Embryonic facial prominence (tissue), 1 donor: ENCODE measurements at regions not wholly inside any gene's neighbourhood (a gene's known extent, or its start where the extent isn't known, plus 50 kb on each side); places are given as distances from the start of the nearest gene placed in this dataset.

ENCODE experiments used
- DNase-seq: peaks from one replicate; pipeline ENCODE4 v3.0.0-alpha.2; 2016; ENCODE audit errors: extremely low spot score

DNA sequence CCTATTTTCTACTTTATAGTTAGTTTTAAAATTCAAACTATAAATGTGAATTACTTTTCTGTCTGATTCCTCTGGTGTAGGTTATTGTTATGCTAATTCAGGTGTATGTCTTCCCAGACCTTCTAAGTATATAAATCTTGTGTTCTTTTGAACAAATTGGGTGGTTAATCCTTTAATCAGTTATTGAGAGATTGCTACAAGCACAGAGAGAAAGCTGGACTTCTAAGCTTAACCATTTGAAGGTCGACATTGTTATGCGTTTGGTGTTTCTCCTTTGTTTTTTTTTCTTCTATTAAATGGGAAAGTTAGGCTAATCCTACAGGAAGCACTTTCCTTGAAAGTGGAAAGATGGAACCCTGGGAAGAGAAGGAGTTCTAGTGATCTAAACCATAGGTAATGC is 592.6 kb downstream of the SLC4A3 start:
- no peak for DNase-seq

DNA sequence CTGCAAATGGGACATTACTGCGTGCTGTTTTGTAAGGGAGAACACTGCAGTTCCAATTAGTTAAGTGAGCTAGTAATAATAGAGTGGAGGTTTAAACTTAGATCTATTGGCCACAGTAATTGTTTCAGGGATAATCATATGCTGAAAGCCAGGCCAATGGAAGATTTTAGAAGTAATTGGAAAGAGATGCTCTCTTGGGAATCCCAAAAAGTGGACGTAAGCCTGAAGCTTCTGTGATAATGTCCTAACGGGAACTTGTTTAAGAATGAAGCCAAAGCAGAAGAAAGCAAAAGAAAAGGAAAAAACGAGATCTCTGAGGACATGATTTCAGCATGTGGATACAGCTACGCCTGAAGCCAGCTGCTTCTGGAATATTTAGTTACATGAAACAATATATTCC is 594.6 kb downstream of the SLC4A3 start:
- DNase-seq = no peak

DNA sequence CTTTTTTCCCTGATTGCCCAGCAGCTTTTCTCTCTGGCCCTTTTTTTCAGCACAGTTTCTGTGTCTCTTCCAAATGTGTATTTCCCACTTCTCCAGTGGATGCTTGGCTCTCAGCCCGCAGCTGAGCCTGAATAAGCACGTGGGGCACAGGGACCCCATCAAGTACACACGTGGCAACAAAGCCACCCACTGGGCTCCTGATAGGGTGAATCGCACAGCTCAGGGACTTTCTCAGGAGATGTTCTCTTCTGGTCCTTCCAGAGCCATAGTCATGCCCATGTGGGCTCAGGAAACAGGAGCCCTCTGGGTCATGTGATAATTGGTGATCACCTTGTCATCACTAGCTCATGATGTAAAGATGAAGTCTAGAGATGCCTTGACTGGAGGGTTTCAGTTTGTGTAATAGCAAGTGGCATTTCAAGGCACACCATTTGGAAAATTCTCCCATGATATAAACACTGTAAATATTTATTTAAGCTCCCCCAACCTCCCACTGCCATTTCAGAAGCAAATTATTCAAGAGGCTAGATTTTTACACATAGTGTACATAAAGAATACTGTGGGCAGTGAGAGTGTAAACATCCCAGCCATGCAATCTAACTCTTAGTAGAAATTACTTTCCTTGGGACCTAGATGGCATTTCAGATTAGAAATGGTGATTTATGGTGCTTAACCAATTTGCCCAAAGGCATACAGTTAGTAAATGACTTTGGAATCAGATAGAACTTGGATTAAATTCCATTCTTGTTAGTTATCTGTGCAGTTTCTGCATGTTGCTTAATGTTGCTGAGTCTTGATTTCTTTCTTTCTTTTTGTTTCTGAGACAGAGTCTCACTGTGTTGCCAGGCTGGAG is 597.5 kb downstream of the SLC4A3 start:
- no peak for DNase-seq

DNA sequence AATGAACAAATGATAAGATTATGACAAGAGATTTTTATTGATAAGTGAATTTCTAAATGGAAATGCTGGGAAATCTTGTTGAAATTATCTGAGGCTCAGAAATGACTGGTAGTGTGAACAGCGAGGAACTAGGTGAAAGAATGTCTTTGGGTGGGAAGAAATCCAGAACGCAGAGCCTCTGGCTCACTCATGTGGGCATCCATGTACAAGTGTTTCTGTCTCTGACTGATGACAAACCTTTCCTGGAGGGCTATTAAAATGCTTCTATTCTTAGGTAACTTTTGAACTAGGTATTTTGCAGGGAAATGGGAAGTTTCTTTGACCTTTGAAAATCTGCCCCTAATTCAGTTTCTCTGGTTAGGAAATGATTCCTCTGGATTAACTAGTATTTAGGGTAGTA is 598.6 kb downstream of the SLC4A3 start:
- DNase-seq = no peak

DNA sequence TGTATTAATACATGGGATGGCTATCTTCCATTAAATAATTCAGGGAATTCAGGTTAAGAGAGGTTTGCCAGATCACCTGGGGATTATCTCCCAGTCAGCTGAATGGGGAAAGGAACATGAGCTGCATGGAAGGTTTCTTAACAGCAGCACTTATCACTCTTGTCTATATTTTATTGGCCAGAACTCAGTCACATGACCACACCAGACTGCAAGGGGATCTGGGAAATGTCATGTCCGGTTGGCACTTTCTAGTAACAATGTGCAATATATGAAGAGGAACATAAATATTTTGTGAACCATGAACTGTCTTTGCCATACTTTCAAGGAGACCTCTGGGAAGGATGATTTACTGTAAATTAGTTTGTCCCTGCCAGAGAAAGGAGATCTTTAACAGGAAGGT is 599.1 kb downstream of the SLC4A3 start:
- DNase-seq = no peak

DNA sequence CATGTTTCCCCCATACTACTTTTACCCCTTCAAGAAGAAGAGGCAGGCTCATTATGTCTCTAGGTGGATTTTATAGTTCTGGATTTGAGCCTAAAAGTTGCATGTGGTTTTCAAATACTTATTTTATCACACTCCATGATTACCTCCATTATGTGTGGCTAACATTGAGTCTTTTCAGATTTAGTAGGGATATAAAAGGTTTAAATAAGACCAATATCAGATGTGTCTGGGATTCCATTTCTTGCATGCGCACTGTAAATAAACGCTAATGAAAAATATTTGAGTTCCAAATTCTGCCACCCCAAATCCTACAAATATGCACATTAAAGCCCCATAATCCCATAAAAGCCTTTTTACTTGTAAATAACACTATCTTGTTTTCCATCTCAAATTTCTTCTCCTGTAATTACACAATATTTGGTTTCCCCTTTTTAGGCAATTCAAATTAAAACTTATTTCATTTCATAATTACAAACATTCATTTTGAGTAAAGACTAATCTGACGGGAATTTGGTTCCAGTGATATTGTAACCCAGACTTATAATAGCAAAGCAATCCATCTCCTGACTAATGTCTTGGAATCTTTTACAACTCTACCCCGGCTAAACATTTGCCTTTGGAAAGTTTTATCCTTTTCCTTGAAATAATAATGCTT is 600.0 kb downstream of the SLC4A3 start:
- no peak for DNase-seq

DNA sequence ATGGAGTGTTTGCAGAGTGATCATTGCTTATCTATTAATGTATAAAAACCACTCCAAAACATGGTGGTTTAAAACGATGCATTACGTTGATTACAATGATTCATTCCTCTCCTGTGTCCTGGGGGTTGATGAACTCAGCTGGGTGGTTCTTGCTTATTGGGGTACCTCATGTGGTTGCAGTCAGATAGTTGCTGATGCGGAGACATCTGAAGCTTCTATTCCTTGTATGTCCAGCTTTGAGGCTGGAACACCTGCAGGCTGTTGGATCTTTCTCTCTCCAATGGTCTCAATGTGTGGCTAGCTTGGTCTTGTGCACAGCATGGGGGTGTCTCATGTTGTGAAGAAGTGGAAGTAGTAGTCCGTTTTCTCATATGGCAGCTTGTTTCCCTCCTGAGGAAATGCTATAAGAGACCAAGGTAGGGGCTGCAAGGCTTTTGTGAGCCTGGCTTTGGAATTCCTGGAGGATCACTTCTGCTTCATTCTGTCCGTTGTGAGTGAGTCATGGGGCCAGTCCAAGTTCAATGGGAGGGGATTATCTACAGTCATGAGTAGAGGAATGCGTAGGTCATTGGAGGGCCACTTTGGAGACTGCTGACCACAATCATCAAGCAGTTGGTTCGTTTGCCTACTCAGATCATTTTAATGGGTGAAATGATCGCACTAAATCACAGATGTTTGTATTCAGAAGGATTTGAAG is 601.0 kb downstream of the SLC4A3 start:
- no peak for DNase-seq

DNA sequence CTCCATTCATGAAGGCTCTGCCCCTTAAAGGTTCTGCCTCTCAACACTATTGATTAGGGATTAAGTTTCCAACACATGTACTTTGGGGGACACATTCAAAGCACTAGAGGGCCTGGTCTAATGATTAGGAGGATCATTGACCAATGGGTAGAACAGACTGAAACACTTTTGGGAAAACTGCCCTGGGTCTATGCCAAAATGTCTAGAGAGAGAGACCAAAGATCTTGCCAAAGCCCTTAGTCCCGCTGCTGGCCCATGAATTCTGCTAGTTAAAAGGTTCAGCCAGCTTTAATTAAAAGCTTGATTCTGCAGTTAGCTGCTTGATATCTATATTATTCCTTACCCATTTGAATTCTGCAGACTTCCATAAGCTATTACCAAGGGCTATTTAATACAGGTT is 613.2 kb downstream of the SLC4A3 start:
- no peak for DNase-seq

DNA sequence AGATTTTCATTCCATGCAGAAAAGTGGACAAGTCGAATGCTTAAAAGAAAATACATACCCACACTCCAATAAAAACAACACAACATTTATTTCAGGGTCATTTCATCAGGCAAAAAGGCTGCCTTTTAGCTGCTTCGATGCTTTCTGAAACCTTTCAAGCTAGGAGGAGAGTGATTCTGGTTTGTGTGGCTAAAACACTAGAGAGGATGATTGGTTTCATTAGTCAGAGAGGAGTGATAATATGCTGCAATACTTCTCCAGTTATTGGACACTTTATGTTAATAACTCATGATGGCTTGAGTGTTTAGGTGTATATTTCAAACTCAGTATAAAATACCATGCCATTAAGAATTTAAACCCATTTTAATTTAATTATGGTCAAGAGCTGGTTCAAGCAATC is 614.0 kb downstream of the SLC4A3 start:
- DNase-seq = no peak

DNA sequence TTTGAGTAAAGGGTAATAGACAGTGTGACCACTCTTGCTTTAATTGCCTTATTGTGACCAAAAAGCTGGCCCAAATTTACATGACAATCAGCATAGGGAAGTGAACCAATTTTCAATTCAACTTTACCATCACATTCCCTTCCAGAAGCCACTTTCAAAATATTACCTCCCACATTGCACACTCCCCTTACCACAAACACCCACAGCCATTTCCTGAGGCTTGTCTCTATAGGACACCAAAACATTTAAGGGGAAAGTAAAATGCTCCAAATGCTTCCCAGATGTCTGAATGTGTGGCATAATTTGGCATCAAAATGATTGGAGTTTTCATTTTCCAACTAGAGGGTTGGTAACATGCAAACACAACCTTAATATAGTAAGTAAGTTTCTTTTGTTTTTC is 616.1 kb downstream of the SLC4A3 start:
- no peak for DNase-seq

DNA sequence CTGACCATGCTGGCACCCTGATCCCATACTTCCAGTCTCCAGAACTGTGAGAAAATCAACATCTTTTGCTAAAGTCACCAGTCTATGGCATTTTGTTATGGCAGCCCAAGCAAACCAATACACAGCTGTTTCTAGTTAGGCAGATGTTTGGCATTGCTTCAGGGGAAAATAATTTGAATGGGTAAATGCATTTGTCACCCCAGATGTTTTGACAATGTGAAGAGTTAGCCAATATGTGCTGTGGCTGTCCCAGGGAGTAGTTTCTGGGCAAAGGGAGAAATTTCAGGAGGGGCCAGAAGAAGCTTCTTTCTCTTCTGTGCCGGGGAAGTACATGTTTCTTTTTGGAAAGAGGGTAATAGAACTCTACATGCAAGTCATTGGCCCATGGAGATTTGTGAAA is 619.0 kb downstream of the SLC4A3 start:
- peak; percentile 12 for DNase-seq

DNA sequence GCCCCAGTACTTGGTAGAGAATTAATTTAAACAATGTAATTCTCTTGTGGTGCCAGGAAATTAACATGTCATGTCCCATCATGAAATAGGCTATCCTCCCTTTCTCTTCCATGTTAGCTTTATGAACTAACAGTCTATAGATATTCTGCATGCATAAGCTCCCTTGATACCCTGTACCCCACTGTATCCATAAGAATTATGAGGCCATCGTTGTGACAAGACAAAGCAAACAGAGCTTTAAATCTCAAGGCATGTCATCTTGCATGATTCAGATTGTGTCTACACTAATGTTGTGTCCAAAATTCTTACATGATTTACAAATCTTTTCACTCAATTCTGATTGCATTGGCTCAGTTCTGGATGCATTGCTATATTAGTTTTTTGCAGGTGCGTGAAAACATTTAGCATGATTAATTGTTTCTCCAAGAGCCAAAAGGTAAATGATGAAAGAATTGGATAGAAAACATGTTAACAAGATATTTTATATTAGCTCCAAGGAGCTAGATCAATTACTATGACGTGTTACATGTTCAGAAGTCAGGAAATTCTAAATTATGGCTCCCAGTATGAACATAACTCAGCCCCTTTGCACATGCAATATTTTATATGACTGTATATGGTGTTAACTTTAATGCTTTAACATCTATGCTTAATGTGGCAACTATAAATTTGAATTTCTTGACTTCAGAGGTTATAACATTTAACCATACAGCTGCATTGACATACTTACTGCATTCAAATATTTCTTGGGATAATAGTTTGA is 620.3 kb downstream of the SLC4A3 start:
- DNase-seq = no peak

DNA sequence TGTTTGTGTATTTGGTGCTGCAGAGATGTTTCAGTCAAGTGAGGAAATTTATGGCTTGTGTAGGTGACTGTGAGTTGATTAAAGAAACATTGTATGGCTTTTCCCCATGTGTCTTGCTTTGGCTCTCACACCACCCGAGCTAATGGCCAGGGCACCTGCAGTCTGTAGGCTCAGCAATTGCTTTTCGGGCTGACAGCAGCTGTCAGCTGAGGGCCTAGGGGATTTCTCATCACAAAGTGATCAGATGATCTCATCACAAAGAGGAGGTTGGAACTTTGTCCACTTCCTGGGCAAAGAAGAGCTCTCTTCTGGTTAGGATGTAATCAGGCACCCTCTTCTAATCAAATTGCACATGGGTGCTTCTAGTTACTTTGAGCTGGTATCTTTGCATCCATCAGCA is 632.2 kb downstream of the SLC4A3 start:
- no peak for DNase-seq

DNA sequence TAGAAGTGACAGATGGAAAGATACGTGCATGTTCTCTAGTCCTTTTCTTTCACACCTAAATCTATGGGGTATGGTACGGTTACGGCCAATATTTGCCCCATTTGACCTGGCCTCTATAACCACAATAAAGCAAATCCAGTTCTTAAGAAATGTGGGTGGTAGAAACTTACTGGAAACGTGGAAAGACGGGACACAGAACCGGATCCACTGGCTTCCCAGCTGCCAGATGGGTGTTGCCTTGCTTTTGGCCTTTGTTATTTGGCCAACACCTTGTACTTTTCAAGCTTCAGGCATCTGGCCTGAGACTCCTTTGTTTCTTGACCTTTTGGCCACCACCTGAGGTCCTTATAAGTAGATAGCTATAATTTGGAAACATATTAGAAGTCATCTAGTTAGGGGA is 635.9 kb downstream of the SLC4A3 start:
- DNase-seq = no peak

DNA sequence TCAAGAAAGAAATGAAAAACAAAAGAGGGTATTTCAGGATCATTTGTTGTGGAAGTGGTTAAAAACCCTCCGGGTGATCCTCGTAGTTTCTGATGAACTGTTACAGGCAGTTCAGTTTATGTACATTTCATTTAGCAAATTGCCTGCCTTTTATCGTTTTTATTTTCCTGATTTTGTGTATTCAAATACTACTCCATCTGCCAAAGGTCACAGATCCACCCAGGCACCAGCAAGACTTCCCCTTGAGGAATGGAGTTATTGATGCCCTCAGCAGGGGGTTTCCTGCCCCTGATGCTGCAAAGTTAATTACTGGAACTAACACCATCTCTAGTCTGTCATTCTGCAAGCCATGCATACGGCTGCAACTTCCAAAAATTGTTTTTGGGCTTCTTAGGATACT is 641.9 kb downstream of the SLC4A3 start:
- DNase-seq = no peak

DNA sequence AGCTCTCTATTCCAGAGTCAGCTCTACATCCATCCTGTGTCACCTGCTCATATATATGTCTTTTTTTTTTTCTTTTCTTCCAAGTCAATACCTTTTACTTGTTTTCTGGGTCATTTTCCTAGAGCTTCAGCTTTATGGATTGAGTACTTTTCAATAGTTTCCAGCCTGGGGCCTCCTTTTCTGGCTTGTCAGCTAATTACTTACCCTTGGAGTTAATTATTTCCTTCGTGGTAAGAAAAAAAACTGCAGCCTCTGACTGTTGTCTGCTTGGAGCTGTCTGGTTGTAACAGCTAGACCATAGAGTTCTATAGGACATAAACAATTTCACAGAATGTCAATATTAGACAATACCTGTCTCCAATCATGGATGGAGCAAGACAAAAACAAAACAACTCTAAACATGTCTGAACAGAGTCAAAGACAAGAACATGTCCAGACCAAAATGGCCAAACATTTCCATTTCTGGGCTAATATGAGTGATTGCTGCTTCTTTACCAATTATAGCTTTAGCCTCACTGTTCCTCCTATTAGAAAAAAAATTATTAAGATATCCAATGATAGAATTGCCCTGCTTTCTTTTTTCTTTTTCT is 643.1 kb downstream of the SLC4A3 start:
- DNase-seq = no peak

DNA sequence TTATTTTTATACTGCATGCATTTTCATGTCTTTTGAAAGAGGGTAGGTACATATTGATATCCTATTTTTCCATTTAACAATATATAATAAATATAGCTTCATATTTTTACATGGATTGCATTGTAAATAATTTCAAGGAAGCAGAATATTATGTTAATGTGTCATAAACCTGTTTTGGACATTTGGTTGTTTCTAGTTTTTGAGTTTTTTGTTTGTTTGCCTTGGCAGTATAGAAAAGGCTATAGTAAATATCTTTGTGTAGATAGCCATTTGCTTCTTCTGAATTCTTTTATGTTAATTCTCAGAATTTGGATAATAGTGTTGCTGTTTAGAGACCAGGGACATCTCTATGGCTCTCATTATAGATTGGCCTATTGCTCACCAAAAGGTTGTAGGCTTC is 645.2 kb downstream of the SLC4A3 start:
- DNase-seq = no peak

DNA sequence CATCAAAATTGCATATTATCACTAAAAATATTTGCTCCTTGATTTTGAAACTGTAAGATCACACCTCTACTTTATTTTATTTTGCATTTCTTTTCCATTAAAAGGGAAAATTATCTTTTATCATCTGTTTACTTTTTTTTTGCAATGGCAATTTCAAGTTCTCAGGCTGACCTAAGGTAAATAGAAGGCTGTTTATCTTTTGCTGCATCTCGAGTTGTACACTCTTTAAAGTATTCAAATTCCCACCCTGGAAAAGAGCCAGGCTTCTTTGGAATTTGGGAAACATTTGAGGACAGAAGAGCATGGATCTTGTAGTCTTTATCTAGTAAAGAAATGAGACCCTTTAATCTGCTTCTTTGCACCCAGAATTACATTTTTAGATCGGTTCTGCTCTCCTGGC is 645.7 kb downstream of the SLC4A3 start:
- no peak for DNase-seq

DNA sequence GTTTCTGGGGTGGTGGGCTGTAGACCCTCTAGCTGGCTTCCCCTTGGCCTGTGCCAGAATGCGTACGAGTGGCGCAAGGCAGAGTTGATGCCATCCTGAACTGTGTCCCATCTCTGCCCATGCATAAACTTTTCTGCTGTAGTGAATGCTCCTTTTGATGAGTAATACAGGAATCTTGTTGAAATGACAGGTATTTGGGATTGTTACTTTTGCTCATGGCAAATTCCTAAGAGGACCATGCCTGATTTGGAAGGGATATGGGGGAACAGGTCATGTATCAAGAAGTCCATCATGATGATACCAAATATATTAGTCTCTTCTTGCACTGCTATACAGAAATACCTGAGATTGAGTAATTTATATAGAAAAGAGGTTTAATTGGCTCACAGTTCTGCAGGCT is 648.0 kb downstream of the SLC4A3 start:
- DNase-seq = no peak

DNA sequence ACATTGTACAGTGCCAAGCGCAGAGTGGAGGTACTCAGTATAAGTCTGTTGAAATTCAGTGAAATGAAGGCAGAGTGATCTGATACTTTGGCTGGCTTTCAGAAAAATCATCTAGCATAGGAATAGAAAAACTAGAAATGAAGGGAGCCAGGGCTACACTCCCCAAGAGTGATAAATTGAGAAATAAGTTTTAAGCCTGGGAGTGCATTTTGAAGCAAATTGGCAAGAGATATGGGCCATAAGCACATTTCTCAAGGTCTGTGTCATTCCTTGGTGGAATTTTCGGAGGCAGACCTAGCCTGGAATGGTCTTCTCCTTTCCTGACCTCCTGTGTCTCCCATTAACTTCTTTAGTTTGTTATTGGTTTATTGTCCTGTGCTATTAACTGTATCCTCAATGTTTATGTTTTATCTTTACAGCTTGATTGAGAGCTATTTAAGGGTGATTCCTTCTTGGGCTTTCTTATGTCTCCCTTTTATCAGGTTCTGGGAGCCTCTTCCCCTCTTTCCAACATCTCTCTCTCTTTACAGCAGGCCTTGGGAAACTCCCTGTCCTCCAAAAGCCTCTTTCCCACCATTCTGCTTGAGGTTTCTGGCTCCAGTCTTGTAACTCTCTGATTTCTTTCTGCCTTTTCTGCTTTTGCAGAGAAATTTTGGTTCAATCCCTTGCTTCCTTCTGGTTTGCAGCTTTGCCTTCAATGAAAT is 649.5 kb downstream of the SLC4A3 start:
- DNase-seq = no peak

DNA sequence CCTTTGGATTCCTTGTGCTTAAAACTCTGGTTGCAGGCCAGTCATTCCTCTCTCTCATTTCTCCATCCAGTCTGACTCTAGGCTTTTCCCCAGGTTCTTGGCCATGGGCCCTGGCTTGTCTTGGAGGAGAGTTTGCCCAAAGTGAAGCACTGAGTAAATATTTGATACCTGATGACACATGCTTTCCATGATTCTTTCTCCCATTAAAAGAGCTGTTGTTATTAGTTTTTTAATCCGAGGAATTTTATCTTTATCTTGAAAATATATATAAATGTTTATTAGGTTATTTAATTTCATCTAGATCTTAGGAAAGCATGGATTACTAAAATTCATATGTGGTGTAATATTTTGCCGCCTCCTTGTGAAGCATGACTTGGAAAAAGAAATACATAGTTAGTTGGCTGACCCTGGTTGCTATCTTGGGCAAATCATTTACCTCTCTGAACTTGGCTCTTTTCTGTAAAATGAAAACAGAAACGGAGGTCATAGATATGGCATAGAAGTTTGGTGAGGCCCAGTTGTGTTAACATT is 650.1 kb downstream of the SLC4A3 start:
- peak; percentile 28 for DNase-seq
